Cardiac fibroblast (primary cell): ENCODE measurements at regions not wholly inside any gene's neighbourhood (a gene's known extent, or its start where the extent isn't known, plus 50 kb on each side); places are given as distances from the start of the nearest gene placed in this dataset.

Experiments
- DNase-seq, 2 donors: peaks; one replicate each; pipeline versions ENCODE4 v3.0.0 to v3.0.0-alpha.2; 2010; ENCODE audit warnings: low read depth in 2 of 2
- H3K4me3 ChIP-seq, 2 donors: replicated peaks in 1 of 2; 1 replicate in 1 of 2; 2 replicates in 1 of 2; pipeline ENCODE4 v1.5.1; 2011; ENCODE audit warnings: low read depth in 2 of 2, low read length in 2 of 2, mild to moderate bottlenecking in 2 of 2, moderate library complexity in 1 of 2
- CTCF ChIP-seq: IDR thresholded peaks from one replicate; pipeline ENCODE4 v1.5.1; 2011; ENCODE audit warnings: low read depth, mild to moderate bottlenecking, low read length, inconsistent platforms

- no peak overlapping the region for H3K4me3 ChIP-seq
- no peak for TF ChIP-seq CTCF
- DNase-seq, result peak in 1 of 2 donors; percentile 51
Observed at GRCh38 chr6:44699851-44700250, 312.3 kb downstream of the CDC5L start.

GRCh38 chr6:44700422-44700821 lies 312.9 kb downstream of the CDC5L start:
- no peak overlapping the region for H3K4me3 ChIP-seq
- no peak for DNase-seq
- TF ChIP-seq CTCF, result no peak

GRCh38 chr6:44701038-44701636 lies 313.6 kb downstream of the CDC5L start:
- no peak for TF ChIP-seq CTCF
- no peak for DNase-seq
- H3K4me3 ChIP-seq, result no peak overlapping the region

- peak; percentile 50 to 71 for DNase-seq
- no peak for TF ChIP-seq CTCF
- H3K4me3 ChIP-seq, result peak overlapping the region in 1 of 2 donors; percentile 7
Observed at GRCh38 chr6:44701637-44702101, 314.2 kb downstream of the CDC5L start.

GRCh38 chr6:44702292-44702691 lies 314.8 kb downstream of the CDC5L start:
- H3K4me3 ChIP-seq, result no peak overlapping the region
- DNase-seq, result peak in 1 of 2 donors; percentile 51
- no peak for TF ChIP-seq CTCF

- no peak for DNase-seq
- no peak overlapping the region for H3K4me3 ChIP-seq
- no peak for TF ChIP-seq CTCF
Observed at GRCh38 chr6:44704240-44705150, 317.0 kb downstream of the CDC5L start.
